ENCODE measurements at regions not wholly inside any gene's neighbourhood (a gene's known extent, or its start where the extent isn't known, plus 50 kb on each side); places are given as distances from the start of the nearest gene placed in this dataset.

DNA sequence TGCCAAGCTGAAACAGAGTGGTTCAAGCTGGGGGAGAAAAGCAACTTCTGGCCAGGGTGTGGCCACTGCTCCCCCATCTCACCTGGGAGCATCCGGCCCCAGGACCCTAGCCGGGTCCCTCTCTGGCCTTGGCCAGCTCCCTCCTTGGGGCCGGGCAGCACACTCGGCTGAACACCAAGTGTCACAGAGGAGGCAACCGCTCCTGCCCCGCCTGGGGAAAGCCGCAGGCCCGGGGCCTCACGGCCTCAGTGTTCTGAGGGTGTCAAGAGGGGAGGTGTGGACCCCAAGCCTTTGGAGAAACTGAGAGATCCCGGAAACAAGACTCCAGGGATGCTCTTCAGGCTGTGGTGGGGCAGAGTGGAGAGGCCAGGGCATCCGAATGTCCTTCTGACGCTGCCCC, 88.4 kb downstream of the ENGASE start:
- DNase-seq (ENCODE audit: low read depth in 3 of 3, low spot score in 1 of 3) = no peak

DNA sequence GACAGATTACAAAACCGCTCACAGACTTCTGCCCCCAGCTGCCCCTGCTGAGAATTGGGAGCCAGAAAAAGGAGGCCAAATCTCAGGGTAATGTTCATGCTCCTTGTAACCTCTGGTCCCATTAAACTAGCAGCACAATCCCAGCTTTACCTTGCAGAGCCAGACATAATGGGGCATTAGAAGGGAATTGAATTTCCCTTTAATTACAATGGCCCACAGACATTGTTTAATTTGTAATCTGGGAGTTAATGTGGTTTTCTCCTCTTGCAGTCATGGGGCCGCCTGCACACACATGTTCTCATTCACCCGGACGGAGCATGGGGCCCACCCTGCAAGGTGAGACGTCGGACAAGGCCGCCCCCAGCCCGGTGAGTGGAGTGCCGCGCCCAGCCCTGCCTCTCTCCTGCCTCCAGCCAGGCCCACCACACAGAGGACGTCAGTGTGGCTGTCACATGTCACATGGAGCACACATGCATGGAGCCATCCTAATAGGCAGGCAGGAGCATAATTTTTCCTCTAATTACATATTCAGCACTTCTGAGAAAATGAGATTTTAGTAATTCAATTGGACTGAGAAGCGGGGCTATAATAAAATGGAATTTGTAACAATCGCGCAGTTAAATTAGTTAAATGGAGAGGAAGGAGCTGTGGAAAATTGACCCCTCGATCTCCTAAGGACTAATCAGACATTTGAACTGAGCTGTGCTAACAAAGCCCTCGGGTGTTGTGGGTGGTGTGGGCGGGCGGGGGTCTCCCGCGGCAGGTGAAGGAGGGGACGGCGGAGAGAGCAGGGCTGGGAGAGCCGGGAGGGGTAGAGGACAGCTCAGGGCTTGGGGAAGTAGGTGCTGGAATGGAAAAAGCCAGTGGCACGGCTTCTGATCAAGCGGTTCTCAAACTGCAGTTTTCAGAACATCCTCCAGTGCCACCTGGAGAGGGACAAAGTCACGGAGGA, 87.7 kb downstream of the ENGASE start:
- no peak for DNase-seq (ENCODE audit: low read depth in 3 of 3, low spot score in 1 of 3)

DNA sequence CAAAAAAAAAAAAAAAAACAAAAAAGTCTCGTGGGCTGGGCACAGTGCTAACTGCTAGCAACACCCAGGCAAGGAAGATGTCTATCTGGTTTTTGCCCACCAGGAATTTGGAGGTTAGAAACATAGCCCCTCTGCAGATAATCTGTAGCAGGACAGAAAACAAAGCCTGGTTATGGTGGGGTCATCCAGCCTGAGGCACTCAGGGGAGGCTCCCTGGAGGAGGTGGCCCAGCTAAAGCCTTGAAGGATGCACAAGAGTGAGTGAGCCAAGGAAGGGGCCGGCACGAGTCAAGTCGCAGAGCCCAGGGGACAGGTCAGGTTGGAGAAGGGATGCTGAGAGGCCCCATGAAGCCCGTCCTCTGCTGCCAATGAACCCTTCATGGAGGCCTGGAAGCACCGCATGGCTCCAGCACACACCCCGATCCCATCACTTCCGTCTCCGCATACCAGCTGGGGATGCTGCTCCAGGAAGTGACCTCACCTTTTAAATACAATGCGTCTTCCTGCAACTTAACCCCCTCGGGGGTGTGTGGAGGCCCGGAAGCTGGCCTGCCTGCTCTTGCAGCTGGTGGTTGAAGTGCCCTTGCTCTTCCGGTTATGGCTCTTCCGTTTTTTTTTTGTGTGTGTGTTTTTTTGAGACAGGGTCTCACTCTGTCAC, 86.5 kb downstream of the ENGASE start:
- no peak for DNase-seq (ENCODE audit: low read depth in 3 of 3, low spot score in 1 of 3)

DNA sequence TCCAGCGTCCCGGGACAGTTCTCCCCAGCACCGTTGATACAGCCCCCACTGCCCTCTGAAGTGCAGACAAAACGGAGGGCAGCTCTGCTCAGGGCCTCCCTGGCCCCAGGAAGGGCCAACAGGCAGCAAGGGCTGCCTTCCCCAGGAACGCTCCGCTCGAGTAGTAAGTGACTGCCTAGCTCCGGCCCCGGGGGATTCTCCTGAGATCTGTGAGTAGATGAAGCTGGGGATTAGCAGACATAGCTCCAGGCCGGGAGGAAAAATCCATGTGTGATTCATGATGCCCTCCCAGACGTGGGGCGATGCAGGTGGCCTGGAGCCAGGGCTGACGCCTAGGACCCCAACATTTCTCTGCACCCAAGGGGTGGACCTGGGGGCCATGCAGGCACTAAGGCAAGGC, 85.3 kb downstream of the ENGASE start:
- DNase-seq (ENCODE audit: low read depth in 3 of 3, low spot score in 1 of 3) = no peak

DNA sequence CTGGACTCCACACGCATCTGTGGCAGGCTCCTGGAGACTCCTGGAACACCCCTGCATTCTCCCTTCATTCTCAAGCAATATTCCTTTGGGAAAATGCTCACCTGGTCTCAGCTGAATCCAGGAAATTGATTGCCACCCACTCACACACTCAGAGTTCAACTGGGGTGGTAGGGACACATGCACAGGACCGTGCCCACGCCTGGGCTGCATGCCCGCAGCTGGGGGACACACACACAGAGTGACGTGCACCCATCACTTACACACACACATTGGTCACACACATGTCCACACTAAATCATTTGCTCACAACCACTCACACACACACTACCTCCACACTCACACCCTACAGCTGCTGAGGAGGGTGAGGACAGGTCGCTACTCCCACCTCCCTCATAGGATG, 84.8 kb downstream of the ENGASE start:
- no peak for DNase-seq (ENCODE audit: low read depth in 3 of 3, low spot score in 1 of 3)

DNA sequence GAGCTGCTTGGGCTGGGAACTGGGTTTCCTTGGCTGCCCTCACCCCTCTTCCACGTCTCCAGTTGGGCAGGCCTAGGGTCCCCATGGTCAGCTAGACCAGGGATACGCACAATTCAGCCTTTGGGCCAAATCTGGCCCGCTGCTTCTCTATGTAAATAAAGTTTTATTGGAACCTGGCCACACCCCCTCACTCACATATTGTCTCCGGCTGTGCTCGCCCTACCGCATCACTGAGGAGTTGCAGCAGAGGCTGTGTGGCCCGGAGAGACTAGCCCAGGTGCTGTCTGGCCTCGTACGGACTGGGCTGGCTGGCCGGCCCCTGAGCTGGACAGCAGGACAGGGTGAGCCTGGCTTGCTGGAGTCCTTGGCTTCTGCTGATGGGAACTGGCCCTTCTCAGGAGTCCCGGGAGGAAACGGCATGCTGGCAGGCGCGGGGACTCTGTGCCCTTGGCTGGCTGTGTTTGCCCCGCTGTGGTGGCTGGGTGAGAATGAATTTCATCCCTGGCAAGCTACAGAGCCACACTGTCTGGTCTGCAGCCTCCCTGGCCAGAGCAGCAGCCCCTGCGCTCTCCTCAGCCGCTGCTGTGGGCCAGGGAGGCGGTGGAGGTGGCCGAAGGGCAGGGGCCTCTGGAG, 82.0 kb downstream of the ENGASE start:
- DNase-seq (ENCODE audit: low read depth in 3 of 3, low spot score in 1 of 3) = no peak

DNA sequence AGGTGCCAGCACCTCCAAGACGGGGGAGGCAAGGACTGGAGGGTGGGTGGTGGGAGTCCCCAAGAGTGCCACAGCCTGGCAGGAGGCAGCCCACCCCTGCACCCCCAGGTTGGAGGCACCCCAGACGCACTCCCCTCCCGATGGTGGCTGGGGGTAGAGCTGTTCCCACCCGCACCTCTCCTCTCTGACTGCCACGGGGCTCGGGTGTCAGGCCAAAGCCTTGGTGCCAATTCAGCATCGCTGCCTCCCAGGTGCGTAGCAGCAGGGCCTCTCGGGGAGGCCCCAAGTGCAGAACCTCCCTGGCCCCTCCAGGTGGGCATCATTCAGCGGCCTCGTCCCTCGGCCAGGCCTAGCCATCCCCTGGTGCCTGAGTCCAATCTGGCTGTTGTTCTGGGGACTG, 81.1 kb downstream of the ENGASE start:
- no peak for DNase-seq (ENCODE audit: low read depth in 3 of 3, low spot score in 1 of 3)

DNA sequence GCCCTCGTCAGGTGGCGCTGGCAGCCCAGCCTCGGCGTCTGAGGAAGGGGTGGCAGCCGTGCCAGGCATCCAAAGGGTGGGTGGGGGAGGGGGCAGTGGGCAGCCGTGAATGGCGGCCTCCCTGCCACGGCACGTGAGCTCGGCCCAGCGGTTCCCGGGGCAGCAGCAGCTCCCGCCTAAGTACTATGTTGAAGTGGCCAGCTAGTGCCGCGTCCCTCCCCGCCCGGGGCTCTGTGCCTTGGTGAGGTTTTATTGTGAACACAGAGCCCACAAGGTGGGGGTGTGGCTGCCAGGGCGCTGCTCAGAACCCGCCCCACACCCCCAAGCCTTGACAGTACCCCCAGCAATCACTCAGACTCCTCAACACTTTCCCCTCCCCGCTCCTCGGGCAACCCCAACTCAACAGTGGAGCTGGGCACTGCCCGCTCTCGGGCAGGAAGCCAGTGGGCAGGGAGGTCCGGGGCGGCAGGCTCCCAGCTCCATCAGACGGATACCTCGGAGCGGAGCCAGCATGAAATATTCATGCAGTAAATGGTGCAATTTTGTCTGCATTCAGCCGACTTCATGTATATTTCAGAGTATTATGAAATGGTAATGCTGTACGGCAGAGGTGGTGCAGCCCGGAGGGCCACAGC, 80.4 kb downstream of the ENGASE start:
- no peak for DNase-seq (ENCODE audit: low read depth in 3 of 3, low spot score in 1 of 3)

DNA sequence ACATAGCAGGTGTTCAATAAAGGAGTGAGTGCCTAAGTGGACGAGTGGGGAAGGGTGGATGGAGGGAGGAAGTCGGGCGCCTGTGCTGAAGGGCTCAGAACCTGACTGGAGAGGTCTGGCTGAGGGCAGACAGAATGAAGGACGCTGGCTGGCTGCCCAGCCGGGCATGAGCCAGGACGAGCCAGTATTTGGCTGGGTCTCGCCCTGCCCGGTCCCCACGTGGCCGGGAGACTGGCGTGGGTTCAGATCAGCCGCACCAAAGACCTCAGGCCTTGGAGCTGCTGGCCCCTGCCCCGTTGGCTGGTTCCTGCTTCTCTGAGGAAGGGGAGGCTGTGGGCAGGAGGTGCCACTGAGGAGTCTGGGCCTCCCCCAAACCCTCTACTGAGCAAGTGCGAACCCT, 79.8 kb downstream of the ENGASE start:
- no peak for DNase-seq (ENCODE audit: low read depth in 3 of 3, low spot score in 1 of 3)

DNA sequence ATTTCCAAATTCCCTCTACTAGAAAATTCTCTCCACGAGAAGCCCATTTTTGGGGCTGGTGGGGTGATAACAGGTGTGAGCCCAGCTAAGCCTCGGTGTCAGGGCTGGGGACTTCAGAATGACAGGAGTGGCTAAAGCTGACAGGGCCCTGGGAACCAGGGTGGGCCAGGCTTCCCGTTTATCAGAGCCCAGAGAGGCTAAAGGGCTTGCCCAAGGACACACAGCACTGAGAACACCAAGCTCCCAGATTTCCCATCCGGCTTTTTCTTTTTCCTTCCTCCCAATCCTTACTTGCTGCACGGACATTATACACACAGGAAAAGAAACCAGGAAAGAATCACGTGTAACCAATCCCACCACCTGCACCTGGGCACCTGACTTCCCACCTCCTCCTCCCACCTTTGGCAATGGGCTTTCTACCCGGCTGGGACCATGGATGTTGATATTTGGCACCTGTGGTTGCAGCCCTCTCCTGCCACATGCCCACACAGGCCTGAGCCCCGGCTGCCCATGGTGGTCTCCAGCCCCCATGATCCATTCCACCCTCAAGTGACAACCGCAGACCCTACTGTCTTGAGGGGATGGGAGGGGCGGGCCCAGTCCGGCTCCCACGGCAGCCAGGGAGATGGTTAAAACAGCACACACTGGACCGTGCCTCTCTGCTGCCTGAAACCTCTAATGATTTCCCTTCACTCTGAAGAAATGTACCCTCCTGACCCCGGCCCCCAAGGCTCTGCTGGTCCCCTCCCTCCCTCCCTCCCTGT, 78.9 kb downstream of the ENGASE start:
- DNase-seq (ENCODE audit: low read depth in 3 of 3, low spot score in 1 of 3) = no peak

DNA sequence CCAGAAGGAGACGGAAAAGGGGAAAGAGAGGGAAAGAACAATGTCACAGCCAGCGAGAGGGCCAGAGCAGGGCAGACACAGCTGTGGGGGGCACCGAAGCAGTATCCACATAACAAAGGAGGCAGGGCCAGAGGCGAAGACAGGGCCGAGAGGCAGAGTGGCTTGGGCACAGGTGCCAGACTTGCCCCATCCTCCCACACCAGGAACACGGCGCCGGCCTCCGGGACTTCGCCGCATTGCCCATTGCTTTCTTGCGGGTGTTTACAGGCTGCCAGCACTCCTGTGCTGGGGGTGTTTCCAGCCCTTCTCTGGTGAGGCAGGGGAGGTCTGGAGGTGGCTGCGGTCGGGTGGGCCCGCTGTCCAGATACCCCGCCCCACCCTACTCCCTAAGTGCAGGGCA, 78.0 kb downstream of the ENGASE start:
- DNase-seq (ENCODE audit: low read depth in 3 of 3, low spot score in 1 of 3) = no peak

DNA sequence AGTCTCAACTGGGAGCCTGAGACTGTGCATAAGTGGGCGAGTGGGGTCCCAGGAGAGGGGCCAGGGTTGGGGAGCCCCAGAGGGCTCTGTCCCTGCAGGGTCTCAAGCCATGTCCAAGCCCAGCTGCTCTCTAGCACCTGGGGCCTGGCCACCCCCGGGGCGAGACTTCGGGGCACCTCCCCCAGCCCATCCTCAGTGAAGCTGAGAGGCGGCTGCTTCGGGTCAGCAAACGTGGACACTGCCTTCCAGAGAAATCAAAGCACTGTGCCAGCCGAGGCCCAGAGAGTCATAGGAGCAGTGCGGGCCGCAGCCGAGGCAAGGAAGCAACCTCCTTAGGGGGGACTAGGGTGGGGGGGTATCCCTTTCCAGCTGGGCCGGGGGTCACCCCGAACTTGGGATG, 77.5 kb downstream of the ENGASE start:
- DNase-seq (ENCODE audit: low read depth in 3 of 3, low spot score in 1 of 3) = no peak

DNA sequence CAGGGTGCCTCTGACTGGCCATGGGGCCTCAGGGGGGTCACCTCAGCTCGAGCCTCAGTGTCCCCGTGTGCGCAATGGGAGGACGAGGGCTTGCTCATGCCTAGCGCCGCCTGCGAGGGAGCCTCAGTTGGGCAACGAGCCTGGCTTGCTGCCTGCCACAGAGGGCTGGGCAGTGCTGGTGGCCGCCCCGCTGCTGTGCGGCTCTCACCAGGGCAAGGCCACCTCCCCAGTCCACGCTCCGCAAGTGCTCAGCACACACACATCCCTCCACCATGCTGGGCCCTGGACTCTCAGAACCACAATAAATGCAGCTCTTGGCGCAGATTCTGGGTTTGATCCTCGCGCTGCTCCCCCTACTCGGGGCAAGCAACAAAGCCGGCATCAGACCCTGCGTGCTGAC, 76.2 kb downstream of the ENGASE start:
- no peak for DNase-seq (ENCODE audit: low read depth in 3 of 3, low spot score in 1 of 3)

DNA sequence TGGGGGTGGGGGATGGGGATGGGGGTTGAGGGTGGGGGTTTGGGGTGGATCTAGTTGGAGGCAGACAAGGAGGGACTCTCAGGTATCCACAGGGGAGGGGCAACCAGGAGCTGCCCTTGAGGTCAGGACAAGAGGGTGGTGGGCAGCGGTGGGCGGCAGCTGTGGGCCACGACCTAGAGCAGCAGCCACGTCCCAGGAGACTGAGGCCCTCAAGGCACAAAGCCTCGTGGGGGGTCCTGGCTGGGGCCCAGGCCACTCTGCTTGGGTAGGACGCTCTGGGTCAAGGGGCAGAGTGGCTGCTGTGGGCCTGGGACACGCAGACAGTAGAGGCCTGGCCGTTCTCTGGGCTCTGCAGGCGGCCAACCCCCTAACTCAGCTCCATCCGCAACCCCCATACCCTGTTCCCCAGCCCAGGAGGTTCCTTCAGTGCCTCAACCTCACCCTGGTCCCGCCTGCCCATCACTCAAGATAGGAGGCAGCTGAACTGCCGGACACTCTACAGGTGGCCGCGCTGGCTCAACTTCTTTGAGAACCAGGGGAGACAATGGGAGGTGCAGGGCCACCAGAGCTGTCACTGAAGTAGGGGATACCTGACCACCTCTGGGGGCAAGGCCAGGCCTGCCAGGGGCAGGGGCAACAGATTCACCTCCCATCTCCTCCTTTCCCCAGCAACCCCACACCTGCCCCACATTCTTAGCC, 75.6 kb downstream of the ENGASE start:
- DNase-seq (ENCODE audit: low read depth in 3 of 3, low spot score in 1 of 3) = no peak

DNA sequence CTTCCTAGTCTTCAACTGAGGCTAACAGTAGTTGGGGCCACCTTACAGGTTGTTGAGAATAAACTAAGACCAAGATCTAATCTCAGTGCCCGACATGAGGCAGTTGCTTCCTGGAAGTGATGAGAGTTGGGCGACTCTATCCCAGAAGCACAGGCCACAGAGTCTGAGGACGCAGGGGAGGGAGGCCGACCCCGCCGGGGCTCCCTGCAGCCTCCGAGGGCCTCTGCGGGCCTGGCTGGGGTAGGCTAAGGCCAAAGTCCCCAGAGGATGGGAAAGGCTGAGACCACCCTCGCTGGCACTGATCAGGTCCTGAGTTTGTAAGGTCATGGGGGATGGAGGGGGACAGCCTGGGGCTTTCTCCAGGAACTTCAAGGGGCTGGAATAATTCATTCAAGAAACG, 74.0 kb downstream of the ENGASE start:
- no peak for DNase-seq (ENCODE audit: low read depth in 3 of 3, low spot score in 1 of 3)

DNA sequence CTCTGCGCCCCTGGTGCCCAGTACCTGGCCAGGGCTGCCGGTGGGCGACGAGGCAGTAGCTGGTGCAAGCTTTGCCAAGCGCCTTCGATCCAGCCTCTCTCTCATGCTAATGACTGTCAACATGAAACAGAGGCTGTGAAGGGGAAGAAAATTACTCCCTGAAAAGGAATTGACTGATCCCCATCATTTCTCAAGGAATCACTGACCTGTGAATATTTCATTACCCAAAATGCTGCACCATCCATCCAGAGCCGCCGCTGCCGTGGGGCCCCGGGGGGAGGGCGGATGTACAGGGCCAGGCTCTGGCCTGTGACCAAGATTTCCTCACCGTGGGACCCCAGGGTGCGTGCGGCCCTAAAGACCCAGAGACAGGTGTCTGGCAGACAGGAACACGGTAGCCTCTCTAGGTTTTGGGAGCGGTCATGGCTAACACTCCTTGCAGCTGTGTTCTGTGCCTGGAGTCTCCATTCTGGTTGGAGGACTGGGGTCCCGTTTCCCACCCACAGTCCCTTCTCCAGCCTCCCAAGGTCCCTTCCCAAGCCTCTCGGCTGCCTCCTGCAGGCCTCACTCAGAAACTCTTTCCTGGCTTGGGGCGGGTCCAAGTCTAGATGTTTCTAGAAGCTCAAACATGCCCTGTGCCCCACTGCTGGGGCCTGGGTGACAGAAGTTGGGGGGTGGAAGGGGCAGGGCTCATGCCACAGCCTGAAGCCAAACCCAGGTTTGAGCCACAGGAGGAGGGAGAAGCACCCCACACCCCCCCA, 73.3 kb downstream of the ENGASE start:
- no peak for DNase-seq (ENCODE audit: low read depth in 3 of 3, low spot score in 1 of 3)

DNA sequence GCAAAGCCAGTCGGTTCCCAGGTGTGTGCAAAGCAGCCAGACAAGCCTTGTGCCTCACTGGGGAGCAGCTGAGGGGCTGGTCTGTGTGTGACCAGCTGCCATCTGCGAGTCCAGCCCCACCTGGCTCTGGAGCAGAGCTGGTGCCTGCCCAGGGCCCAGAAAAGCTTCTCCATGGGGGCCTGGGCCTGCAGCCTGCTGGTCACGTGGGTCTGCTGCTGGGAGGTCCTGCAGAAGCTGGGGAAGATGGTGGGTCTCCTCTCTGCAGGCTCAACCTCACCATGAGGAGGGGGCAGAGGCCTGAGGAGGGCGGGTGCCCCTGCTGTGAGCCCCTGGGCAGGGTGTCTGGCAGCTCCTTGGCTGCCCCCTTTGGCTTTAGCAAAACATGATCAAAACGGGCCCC, 71.9 kb downstream of the ENGASE start:
- DNase-seq (ENCODE audit: low read depth in 3 of 3, low spot score in 1 of 3) = no peak

DNA sequence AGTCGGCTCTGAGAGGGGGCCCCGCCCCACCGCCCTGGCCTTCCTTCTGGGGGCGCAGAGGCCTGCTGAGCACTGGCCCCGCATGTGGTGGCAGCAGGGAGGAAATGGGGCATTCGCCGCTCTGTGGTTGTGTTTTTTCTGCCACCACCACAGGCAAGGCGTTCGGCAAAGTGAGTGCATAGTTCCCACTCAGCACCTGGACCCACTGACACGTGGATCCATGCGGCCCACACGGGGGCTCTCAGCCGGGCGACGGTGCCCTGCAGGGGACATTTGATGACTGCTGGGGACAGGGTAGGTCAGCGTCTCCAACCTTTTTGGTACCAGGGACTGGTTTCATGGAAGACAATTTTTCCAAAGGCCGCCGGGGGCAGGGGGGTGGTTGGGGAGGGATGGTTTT, 70.9 kb downstream of the ENGASE start:
- no peak for DNase-seq (ENCODE audit: low read depth in 3 of 3, low spot score in 1 of 3)

DNA sequence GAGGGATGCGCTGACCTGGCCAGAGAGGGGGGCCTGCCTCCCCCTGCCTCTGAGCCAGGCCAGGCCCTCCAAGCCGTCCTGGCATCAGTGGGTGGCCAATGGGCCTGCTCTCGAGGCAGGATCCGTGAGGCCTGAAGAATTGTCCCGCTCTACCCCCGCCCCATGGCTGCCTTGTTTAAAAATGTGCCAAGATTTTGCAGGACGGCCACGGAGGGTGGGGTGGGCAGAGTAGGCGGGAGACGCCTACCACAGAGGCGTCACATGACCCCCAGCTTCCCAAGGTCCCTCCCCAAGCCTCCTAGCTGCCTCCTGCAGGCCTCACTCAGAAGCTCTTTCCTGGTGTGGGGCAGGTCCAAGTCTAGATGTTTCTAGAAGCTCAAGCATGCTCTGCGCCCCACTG, 69.5 kb downstream of the ENGASE start:
- no peak for DNase-seq (ENCODE audit: low read depth in 3 of 3, low spot score in 1 of 3)

DNA sequence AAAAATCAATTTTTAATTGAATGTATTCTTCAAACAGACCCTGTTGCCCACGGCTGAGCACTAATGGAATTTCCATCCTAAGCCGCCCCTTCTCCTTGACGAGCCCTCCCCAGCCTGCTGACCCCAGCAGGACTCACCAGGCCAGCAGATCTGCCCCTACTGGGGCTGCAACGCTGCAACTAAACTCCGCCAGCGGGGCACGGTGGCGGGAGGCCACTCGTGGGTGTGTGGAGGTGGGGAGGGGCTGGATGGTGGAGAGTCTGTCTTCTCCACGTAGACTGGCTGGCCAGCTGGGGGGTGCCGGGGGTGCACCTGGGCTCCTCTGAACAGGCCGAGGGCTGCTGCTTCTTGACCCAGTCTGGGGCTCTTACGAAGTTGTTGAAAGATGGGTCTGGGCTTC, 67.8 kb downstream of the ENGASE start:
- no peak for DNase-seq (ENCODE audit: low read depth in 3 of 3, low spot score in 1 of 3)
